ENCODE measurements at regions not wholly inside any gene's neighbourhood (a gene's known extent, or its start where the extent isn't known, plus 50 kb on each side); places are given as distances from the start of the nearest gene placed in this dataset.

GRCh38 chr9:26169708-26170107 is 491.5 kb upstream of the TUSC1 start:
- no peak for TF ChIP-seq CTCF (IDR thresholded peaks at IDR 0.05; ENCODE audit: insufficient read depth, low read length)
- no peak for TF ChIP-seq GABPA (IDR thresholded peaks at IDR 0.05; ENCODE audit: low read depth)
- TF ChIP-seq POLR2AphosphoS5 (IDR thresholded peaks at IDR 0.05; ENCODE audit: low read depth): no peak
- TF ChIP-seq, protein P1, sequence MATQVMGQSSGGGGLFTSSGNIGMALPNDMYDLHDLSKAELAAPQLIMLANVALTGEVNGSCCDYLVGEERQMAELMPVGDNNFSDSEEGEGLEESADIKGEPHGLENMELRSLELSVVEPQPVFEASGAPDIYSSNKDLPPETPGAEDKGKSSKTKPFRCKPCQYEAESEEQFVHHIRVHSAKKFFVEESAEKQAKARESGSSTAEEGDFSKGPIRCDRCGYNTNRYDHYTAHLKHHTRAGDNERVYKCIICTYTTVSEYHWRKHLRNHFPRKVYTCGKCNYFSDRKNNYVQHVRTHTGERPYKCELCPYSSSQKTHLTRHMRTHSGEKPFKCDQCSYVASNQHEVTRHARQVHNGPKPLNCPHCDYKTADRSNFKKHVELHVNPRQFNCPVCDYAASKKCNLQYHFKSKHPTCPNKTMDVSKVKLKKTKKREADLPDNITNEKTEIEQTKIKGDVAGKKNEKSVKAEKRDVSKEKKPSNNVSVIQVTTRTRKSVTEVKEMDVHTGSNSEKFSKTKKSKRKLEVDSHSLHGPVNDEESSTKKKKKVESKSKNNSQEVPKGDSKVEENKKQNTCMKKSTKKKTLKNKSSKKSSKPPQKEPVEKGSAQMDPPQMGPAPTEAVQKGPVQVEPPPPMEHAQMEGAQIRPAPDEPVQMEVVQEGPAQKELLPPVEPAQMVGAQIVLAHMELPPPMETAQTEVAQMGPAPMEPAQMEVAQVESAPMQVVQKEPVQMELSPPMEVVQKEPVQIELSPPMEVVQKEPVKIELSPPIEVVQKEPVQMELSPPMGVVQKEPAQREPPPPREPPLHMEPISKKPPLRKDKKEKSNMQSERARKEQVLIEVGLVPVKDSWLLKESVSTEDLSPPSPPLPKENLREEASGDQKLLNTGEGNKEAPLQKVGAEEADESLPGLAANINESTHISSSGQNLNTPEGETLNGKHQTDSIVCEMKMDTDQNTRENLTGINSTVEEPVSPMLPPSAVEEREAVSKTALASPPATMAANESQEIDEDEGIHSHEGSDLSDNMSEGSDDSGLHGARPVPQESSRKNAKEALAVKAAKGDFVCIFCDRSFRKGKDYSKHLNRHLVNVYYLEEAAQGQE (IDR thresholded peaks at IDR 0.05; ENCODE audit: insufficient replicate concordance, low read depth): no peak
- TF ChIP-seq SPI1 (IDR thresholded peaks at IDR 0.05; ENCODE audit: borderline replicate concordance, low read depth): no peak
